CD4-positive, alpha-beta T cell (primary cell): ENCODE measurements at regions not wholly inside any gene's neighbourhood (a gene's known extent, or its start where the extent isn't known, plus 50 kb on each side); places are given as distances from the start of the nearest gene placed in this dataset.

Experiments used
- ATAC-seq: fragments of 200-7000 bp; cut with Tn5 transposase; one replicate; pipeline ENCODE4 v1.10.0; 2022; ENCODE audit warnings: mild to moderate bottlenecking; ENCODE audit not compliant: poor library complexity
- CTCF ChIA-PET: fragments of 350-600 bp; sonication (Branson Sonifier 250); formaldehyde crosslinking; loops from one replicate; lab custom pipeline; 2021; ENCODE audit warnings: antibody characterized with exemption, inconsistent platforms; lab: Charles Lee
- POLR2A ChIA-PET: fragments of 350-600 bp; sonication (Branson Sonifier 250); formaldehyde crosslinking; loops from one replicate; lab custom pipeline; 2021; ENCODE audit warnings: antibody characterized with exemption, inconsistent platforms; lab: Charles Lee
- DNase-seq, 14 experiments: peaks; one replicate each; pipeline ENCODE4 v3.0.0-alpha.2; 2013 to 2020; ENCODE audit warnings: mixed read lengths in 2 of 14
- H3K27ac ChIP-seq, 2 donors: one replicate each; pipeline versions ENCODE4 v1.5.1 to v1.7.0; 2013; ENCODE audit warnings: low read length in 2 of 2, low read depth in 1 of 2, mild to moderate bottlenecking in 1 of 2
- H3K27me3 ChIP-seq, 2 experiments: 1 replicate in 1 of 2; 2 replicates in 1 of 2; pipeline versions ENCODE4 v1.6.1 to v1.7.0; 2013; ENCODE audit warnings: low read length in 2 of 2, control low read depth in 1 of 2, mild to moderate bottlenecking in 1 of 2, moderate library complexity in 1 of 2; ENCODE audit not compliant: insufficient read depth in 2 of 2, control insufficient read depth in 1 of 2
- H3K36me3 ChIP-seq: one replicate; pipeline ENCODE4 v1.6.1; 2013; ENCODE audit warnings: low read length, control low read depth; ENCODE audit not compliant: insufficient read depth
- H3K4me1 ChIP-seq: one replicate; pipeline ENCODE4 v1.6.1; 2013; ENCODE audit warnings: low read length, control low read depth; ENCODE audit not compliant: insufficient read depth
- H3K4me3 ChIP-seq: one replicate; pipeline ENCODE4 v1.5.1; 2013; ENCODE audit warnings: mild to moderate bottlenecking, low read length, moderate library complexity
- H3K9me3 ChIP-seq, 2 experiments: 1 replicate in 1 of 2; 2 replicates in 1 of 2; pipeline versions ENCODE4 v1.6.1 to v1.7.0; 2013; ENCODE audit warnings: low read length in 2 of 2, mild to moderate bottlenecking in 2 of 2, control low read depth in 1 of 2, moderate library complexity in 1 of 2; ENCODE audit not compliant: control insufficient read depth in 1 of 2, insufficient read depth in 1 of 2
- H3K27ac Mint-ChIP-seq: one replicate; pipeline ENCODE4 v1.8.0; 2020; ENCODE audit warnings: mixed read lengths
- H3K27me3 Mint-ChIP-seq: one replicate; pipeline ENCODE4 v1.8.0; 2021; ENCODE audit warnings: mixed read lengths
- H3K36me3 Mint-ChIP-seq: one replicate; pipeline ENCODE4 v1.8.0; 2021; ENCODE audit warnings: low read depth, mixed read lengths
- H3K4me1 Mint-ChIP-seq: one replicate; pipeline ENCODE4 v1.8.0; 2021; ENCODE audit warnings: low read depth, mixed read lengths
- H3K4me3 Mint-ChIP-seq: one replicate; pipeline ENCODE4 v1.8.0; 2020; ENCODE audit warnings: mild to moderate bottlenecking, mixed read lengths
- H3K9me3 Mint-ChIP-seq: one replicate; pipeline ENCODE4 v1.8.0; 2020; ENCODE audit warnings: mixed read lengths
- intact Hi-C, 2 experiments: fragments of 100-400 bp; cut with DNase I in 1 of 2; cut with micrococcal nuclease in 1 of 2; formaldehyde crosslinking; loops; one replicate each; pipeline versions ENCODE4 v1.15.1 to v1.9.0; 2023 to 2025; cut with DNase I, micrococcal nuclease
- TF ChIP-seq, protein P1 (sequence below): fragments of 200-600 bp; IDR thresholded peaks from one replicate; pipeline ENCODE4 v1.8.0; 2022; ENCODE audit warnings: antibody characterized with exemption, mild to moderate bottlenecking

DNA sequence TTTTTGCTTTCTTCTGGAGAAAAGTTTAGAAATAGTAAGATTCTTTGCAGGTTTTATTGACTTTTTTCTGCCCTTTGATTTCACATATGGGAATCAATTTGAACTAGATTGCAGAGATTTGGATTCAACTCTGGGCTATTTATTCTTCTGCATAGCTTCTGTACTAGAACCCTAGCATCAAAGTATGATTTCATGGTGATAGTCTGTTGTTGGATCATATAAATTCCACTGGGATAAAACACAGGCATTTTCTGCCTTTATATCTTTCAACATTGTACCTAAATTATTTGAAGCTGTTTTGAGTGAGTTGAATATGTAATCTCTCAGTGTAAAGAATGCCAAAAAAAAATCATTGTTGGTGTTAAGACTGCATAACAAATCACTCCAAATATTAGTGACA, 458.4 kb upstream of the MPDZ start:
- Histone ChIP-seq H3K9me3 (peaks cover 0 to 3% of the 10 kb centered on the region in 2 experiments), H3K27me3 (no peaks in the 10 kb centered on the region), H3K4me1 (no peaks in the 10 kb centered on the region), H3K4me3 (no peak overlapping the region), H3K27ac (no peak overlapping the region), H3K36me3 (no peaks in the 10 kb centered on the region)
- TF ChIP-seq, protein P1, sequence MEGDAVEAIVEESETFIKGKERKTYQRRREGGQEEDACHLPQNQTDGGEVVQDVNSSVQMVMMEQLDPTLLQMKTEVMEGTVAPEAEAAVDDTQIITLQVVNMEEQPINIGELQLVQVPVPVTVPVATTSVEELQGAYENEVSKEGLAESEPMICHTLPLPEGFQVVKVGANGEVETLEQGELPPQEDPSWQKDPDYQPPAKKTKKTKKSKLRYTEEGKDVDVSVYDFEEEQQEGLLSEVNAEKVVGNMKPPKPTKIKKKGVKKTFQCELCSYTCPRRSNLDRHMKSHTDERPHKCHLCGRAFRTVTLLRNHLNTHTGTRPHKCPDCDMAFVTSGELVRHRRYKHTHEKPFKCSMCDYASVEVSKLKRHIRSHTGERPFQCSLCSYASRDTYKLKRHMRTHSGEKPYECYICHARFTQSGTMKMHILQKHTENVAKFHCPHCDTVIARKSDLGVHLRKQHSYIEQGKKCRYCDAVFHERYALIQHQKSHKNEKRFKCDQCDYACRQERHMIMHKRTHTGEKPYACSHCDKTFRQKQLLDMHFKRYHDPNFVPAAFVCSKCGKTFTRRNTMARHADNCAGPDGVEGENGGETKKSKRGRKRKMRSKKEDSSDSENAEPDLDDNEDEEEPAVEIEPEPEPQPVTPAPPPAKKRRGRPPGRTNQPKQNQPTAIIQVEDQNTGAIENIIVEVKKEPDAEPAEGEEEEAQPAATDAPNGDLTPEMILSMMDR, result no peak
- Mint-ChIP-seq H3K9me3 (peaks cover 4% of the 10 kb centered on the region), H3K27me3 (no peaks in the 10 kb centered on the region), H3K4me1 (no peaks in the 10 kb centered on the region), H3K4me3 (no peak overlapping the region), H3K36me3 (no peaks in the 10 kb centered on the region), H3K27ac (no peak overlapping the region)
- ChIA-PET CTCF (no interaction called here), POLR2A (no interaction called here)
- DNase-seq (no peak), ATAC-seq (no peak)
- intact Hi-C loops, result no loop called here

DNA sequence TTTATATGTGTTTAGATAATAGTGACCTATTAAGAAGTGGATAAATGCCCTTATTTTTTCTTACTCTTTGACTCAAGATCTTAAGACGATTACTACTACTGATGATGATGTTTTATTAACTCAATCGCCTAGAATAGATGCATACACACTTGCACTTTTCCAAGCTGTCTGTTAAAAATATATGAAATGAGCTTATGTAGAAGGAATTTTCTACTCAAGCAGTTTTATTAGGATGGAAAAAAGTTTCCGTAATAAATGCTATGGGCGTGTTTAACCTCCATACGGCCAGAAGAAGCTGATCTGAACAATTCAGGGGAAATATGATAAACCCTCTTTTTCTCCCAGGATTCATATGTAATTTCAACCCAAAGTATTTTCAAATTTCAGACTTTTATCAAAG, 455.7 kb upstream of the MPDZ start:
- no peak overlapping the region for H3K4me3 Mint-ChIP-seq
- Histone ChIP-seq H3K4me3 (no peak overlapping the region), H3K27me3 (no peaks in the 10 kb centered on the region), H3K9me3 (peaks cover 0 to 3% of the 10 kb centered on the region in 2 experiments), H3K36me3 (no peaks in the 10 kb centered on the region), H3K27ac (no peak overlapping the region), H3K4me1 (no peaks in the 10 kb centered on the region)
- TF ChIP-seq, protein P1, result no peak
- ChIA-PET CTCF (no interaction called here), POLR2A (no interaction called here)
- DNase-seq, result no peak
- no peaks in the 10 kb centered on the region for H3K4me1 Mint-ChIP-seq
- H3K27me3 Mint-ChIP-seq, result no peaks in the 10 kb centered on the region
- intact Hi-C loops, result no loop called here
- no peak overlapping the region for H3K27ac Mint-ChIP-seq
- no peaks in the 10 kb centered on the region for H3K36me3 Mint-ChIP-seq
- peaks cover 4% of the 10 kb centered on the region for H3K9me3 Mint-ChIP-seq
- no peak for ATAC-seq

DNA sequence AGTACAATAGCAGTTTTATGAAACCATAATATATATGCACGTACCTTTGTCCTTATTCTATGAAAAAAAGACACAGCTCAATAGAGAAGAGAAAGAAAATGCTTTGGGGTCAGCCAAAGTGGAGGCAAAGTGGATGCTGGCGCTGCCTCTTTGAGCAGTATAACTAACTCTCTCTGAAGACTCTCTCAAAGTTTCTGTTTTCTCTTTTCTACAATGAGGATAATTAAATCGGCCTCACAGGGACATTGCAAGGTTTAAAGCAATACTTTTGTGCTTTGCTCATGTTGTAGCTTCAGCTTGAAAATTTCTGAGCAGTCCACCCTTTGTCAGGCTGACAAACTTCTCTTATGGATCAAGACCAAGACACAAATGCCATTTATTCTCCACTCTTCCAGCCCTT, 455.1 kb upstream of the MPDZ start:
- H3K36me3 ChIP-seq, result no peaks in the 10 kb centered on the region
- no peak overlapping the region for H3K4me3 ChIP-seq
- H3K9me3 ChIP-seq, result peaks cover 0 to 3% of the 10 kb centered on the region in 2 experiments
- Mint-ChIP-seq H3K9me3 (peaks cover 6% of the 10 kb centered on the region), H3K27ac (no peak overlapping the region), H3K4me3 (no peak overlapping the region), H3K27me3 (no peaks in the 10 kb centered on the region), H3K4me1 (no peaks in the 10 kb centered on the region), H3K36me3 (no peaks in the 10 kb centered on the region)
- H3K27me3 ChIP-seq, result no peaks in the 10 kb centered on the region
- no peak for ATAC-seq
- H3K27ac ChIP-seq, result no peak overlapping the region
- ChIA-PET POLR2A (no interaction called here), CTCF (interaction anchor here (0.9 kb wide), 1 partner anchor 12 kb away, joined by 3 read pairs; no protein-coding TSS in a partner anchor)
- intact Hi-C loops, result no loop called here
- DNase-seq, result no peak
- TF ChIP-seq, protein P1, result no peak
- H3K4me1 ChIP-seq, result no peaks in the 10 kb centered on the region
